Omental fat pad (tissue), 3 donors: ENCODE measurements at regions not wholly inside any gene's neighbourhood (a gene's known extent, or its start where the extent isn't known, plus 50 kb on each side); places are given as distances from the start of the nearest gene placed in this dataset.

Source experiments
- ATAC-seq: fragments of 150-250 bp; one replicate; pipeline ENCODE4 v1.9.1; 2016; ENCODE audit warnings: mild to moderate bottlenecking, moderate library complexity; ENCODE audit not compliant: low FRiP score
- DNase-seq: peaks from one replicate; pipeline ENCODE4 v3.0.0-alpha.2; 2019; ENCODE audit warnings: low spot score
- TF ChIP-seq, protein P1 (sequence below), 3 donors: fragments of 450-650 bp; IDR thresholded peaks; one replicate each; pipeline ENCODE4 v1.5.1; 2016 to 2017; ENCODE audit warnings: antibody characterized with exemption in 3 of 3, mild to moderate bottlenecking in 3 of 3, moderate library complexity in 2 of 3

DNA sequence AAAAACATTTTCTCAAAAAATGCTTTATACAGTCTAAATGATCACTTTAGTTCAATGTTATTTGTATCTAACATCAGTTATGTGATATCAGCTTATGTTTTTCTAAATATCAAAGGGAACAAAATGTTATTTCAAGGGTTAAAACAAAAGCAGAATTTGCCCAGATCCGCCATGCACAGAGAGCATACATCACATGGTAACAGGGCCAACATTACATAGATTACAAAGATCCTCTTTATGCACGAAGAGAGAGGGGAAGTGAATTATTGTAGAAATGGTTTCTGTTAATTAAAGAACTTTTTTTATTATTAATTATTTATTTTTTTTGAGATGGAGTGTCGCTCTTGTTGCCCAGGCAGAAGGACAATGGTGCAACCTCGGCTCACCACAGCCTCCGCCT lies 100.8 kb upstream of the MME start:
- TF ChIP-seq, protein P1, sequence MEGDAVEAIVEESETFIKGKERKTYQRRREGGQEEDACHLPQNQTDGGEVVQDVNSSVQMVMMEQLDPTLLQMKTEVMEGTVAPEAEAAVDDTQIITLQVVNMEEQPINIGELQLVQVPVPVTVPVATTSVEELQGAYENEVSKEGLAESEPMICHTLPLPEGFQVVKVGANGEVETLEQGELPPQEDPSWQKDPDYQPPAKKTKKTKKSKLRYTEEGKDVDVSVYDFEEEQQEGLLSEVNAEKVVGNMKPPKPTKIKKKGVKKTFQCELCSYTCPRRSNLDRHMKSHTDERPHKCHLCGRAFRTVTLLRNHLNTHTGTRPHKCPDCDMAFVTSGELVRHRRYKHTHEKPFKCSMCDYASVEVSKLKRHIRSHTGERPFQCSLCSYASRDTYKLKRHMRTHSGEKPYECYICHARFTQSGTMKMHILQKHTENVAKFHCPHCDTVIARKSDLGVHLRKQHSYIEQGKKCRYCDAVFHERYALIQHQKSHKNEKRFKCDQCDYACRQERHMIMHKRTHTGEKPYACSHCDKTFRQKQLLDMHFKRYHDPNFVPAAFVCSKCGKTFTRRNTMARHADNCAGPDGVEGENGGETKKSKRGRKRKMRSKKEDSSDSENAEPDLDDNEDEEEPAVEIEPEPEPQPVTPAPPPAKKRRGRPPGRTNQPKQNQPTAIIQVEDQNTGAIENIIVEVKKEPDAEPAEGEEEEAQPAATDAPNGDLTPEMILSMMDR (IDR thresholded peaks at IDR 0.05): no peak
- no peak for DNase-seq
- no peak for ATAC-seq

- no peak for ATAC-seq
- TF ChIP-seq, protein P1 (IDR thresholded peaks at IDR 0.05): no peak
- no peak for DNase-seq
Measured at GRCh38 chr3:154977666-154978065, 102.5 kb upstream of the MME start.

DNA sequence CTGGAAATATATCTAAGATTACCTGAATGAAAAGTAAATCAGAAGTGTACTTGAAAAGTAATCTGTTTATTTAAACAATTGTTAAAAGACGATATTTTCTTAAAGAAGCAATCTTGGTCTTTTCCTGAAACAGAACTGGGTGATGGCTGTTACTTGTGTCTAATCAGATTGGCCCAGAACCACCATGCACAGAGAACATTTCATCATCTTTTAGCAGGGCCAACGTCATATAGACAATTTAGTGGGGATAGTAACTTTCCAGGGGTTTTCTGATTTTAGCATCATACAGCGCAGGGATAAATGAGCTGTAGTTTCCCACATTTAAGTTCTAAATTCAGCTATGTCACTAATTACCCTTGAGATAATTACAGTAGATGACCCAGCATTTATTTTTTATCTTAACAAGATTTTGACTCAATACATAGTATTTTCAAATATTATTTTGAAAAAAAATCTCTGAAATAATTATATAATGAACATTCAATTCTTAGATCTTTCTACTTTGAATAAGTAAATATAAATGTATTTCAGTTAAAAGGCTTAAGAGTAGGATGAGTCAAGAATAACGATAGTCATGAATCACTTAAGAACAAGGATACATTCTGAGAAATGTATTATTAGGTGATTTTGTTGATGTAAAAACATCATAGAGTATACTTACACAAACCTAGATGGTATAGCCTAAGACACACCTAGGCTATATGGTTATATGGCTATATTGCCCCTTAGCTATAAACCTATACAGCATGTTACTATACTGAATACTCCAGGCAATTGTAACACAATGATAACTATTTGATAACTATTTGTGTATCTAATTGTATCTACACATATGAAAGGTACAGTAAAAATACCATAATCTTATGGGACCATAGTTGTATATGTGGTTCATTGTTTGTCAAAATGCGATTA lies 103.8 kb upstream of the MME start:
- DNase-seq (no peak), ATAC-seq (no peak)
- TF ChIP-seq, protein P1 (IDR thresholded peaks at IDR 0.05): no peak

DNA sequence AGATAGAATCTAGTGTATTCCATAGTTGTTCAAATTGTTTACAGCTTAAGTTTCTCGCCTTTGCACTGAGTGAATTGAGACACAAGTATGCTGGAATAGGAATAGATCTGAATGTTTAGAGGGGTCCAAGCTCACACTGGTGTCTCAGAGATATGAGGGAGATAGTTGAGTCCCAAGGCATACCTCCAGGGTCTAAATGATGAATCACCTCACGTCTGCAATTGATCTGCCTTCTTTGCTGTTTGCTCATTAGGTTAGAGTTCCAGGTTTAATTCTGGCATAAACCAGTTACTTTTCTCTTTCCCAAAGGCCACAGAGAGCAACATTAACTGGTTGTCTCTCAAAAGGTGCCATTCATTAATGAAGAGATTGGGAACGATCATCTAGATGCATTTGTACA lies 106.3 kb upstream of the MME start:
- DNase-seq: no peak
- TF ChIP-seq, protein P1 (IDR thresholded peaks at IDR 0.05): no peak

DNA sequence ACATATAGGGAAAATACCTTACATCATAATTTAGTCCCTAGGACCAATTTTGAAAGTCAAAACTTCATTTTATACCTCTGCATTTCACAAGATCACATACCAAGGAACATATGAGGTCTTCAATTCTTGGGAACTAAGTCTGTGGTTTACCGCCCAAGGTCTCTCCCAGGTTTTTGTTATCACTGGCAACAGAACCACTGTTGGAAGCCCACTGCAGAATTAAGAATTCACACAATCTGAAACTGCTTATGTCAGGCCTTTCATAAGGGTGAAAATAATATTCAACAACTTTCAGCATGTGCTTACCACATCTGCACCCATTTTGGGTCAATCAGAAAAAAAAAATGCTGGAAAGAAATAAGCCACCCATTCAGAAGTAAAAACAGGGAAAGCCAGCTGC lies 107.2 kb upstream of the MME start:
- TF ChIP-seq, protein P1 (IDR thresholded peaks at IDR 0.05): no peak
- DNase-seq (no peak), ATAC-seq (no peak)

More for the DNA sequence above, 106.3 kb upstream of the MME start:
- ATAC-seq: no peak

GRCh38 chr3:154971771-154972326 lies 108.3 kb upstream of the MME start:
- DNase-seq (no peak), ATAC-seq (no peak)
- TF ChIP-seq, protein P1 (IDR thresholded peaks at IDR 0.05): no peak

GRCh38 chr3:154971341-154971740 lies 108.8 kb upstream of the MME start:
- TF ChIP-seq, protein P1 (IDR thresholded peaks at IDR 0.05): no peak
- no peak for ATAC-seq

More at GRCh38 chr3:154971341-154971740, 108.8 kb upstream of the MME start:
- no peak for DNase-seq
